ENCODE measurements at regions not wholly inside any gene's neighbourhood (a gene's known extent, or its start where the extent isn't known, plus 50 kb on each side); places are given as distances from the start of the nearest gene placed in this dataset.

DNA sequence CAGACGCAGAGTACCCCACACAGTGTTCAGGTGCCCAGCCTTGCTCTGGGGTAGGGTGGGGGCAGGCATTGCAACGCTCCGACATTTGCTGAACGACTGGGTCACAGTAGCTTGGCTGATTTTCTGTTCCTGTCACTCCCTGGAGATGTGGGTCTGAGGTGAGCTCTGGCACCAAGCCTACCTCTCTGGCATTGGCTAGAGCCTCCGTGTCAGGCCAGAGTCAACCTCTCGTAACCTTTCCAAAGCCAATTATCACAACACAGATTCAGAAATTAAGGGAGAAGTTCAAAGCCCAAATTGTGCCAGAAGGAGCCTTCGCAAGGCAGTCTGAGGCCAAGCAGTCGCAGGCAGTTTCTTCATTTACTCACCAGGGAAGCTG, 117.2 kb downstream of the IRS2 start:
- no peak for DNase-seq

DNA sequence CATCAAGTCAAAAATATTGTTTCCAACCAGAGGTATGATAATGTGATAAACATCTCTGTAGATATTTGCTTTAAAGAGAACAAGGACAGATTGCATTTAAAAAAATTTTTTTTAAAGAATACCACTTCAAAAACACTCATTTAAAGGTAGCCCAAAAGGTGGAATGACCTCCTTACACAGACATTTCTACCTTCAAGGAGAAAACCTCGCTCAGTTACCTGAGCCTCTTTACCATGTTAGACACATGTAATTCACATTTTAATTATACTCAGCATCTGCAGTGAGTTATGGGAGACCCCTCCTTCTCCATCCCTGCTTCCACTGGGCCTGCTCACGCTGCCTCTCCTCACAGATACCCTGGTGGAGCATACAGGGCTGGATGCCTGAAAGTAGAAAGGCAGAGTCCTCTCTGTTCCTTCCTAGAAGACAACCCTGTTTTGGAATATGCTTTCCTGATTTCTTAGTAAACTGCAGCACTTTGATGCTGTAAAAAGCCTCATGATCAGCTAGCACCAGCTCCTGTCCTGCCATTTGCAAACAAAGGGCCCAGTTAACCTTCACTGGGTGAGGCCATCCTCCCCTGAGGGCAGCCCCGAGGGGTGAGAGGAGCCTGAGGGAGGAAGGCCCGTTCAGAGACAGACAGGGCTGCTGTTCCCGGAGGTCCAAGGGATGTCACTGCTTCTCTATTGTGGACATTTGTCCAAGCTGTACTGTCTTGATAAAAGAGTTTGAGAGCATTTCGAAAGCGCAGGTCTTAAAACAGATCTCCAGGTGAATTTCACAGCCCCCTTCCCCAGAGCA, 117.8 kb downstream of the IRS2 start:
- no peak for DNase-seq

DNA sequence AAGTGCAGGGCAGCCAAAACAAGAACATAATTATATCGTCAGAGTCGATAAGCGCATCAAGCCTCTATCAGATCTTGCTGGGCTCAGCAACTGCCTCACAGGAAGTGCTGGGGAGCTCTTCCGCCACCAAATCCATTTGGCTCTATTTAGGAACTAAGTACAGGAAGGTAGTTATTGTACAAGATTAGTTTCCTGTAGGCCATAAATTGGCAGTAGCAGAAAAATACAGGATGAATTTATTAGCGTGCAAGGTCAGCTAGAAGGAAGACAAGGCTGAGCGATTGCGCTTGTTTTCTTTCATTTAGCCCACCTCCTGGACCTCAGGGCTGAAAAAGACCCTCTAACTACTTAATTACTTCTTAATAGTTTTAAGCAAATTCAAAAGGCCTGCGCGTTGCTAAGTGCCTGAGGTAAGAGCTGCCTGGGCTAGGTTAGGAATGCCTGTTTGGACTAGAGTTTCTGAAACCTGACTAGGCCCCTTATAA, 118.5 kb downstream of the IRS2 start:
- no peak for DNase-seq

DNA sequence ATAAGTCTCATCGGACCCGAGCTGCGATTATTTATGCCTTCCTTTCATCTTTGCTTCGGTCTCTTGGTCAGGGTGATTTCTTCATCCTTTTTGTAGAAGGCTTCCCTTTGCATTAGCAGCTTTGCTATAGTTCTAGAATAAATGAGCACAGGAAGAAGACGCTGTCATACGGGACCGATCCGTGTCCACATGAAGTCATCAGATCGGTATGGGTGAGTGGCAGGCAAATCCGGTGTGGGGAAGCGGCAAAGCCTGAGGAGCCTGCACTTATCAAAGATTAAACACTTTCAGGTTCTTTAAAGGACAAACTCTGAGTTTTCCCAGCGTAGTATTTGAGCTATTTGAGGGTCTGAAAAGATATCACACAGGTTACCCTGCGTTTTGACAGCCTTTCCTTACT, 119.3 kb downstream of the IRS2 start:
- no peak for DNase-seq

DNA sequence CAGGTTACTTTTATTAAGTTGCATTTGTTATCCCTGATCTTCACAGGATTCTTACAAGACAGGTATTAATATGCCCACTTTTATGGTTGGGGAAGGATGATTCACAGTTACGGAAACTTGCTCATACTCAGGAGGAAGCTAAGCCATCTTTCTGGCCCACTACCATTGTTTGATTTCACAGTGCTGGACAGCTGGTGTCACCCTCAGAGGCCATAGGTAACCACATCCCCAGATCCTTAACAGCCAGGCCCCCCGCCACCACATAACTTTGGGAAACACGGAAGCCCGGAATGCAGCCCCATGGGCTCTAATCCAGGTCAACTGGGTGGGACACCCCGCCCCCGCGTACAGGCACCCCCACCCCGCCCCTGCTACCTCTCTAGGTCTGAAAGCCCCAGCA, 119.7 kb downstream of the IRS2 start:
- DNase-seq, result no peak

DNA sequence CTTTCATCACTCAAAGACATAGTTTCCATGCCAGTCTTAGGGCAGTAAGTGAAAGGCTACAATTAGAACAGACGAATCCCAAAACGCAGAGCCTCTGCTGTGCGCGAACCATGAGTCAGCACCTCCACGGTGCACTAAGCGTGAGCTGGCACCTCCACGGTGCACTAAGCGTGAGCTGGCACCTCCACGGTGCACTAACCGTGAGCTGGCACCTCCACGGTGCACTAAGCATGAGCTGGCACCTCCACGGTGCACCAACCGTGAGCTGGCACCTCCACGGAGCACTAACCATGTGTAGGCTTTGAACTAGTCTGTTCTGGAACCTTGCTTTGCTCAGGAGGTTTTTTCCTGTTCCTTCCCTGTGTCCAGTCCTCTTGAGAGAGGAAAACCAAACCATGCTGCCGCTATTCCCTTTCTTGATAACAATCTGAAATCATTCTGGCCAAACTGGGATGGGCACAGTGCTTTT, 120.6 kb downstream of the IRS2 start:
- no peak for DNase-seq

DNA sequence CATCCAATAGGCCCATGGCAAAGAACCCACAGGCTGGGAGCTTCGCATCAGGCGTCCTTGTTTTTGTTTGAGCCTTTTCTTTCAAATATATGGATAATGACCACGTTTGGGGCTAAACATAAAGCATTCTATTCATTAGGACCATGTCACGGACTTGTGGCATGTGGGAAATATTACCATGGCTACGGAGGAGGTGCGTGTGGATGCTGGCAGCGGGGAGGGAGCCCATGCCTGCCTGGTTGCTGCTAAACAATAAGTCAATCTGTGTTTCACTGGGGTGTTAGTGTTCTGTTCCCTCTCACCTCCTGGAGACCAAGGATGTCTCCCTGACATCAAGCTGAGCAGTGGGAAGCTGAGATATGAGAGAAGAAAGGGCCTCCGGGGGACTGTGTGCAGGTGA, 121.1 kb downstream of the IRS2 start:
- no peak for DNase-seq

DNA sequence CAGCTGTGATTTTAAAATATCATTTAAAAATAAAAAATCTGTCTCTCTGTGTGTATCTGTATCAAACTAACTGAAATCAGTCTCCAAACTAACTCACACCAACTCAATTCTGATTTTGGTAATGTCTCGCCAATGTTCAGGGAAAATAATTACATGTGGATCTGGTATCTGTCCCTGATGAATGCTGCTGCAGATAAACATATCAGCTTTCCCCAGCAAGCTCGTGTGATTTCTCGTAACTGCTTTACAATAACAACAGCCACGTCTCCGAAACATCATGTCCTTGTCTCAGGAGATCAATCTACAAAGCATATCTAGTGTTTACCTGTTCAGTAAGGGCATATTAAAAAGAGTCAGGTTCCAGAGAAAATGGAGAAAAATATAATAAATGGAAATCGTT, 129.0 kb downstream of the IRS2 start:
- no peak for DNase-seq

DNA sequence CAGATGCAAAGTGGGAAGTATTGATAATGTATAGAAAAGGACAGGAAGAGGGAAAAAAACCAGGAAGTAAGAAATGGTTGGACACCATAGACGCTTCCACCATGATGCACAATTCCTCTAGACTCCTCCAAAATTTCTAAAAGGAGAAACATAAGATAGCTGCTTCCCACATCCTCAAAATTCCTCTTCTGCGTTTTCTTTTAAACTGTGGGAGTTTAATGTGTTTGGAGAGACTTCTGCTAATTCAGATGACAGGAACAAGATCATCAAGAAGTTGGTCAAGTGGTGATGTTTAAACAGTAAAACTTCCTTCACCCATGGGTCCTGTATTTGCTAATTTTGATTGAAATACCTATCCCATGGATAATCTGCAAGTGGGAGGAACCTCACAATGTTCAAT, 130.2 kb downstream of the IRS2 start:
- DNase-seq, result no peak

DNA sequence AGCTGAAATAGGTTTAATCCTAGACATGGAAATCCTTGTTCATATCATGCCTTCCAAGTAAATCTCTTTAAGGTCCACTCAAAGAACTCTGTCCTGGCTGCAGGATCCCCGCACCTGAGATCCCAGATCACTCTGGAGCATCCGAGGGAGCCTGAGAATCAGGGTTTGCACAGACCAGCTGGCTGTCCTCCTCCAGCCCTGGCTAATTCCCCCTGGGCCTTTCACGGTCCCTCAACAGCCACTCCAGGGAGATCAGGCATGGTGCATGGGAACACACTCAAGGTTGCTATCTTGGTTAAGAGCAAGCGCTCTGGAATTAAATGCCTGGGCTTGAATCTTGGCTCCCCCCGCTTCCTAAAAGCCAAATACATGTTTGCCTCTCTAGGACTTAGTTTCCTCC, 130.8 kb downstream of the IRS2 start:
- no peak for DNase-seq

DNA sequence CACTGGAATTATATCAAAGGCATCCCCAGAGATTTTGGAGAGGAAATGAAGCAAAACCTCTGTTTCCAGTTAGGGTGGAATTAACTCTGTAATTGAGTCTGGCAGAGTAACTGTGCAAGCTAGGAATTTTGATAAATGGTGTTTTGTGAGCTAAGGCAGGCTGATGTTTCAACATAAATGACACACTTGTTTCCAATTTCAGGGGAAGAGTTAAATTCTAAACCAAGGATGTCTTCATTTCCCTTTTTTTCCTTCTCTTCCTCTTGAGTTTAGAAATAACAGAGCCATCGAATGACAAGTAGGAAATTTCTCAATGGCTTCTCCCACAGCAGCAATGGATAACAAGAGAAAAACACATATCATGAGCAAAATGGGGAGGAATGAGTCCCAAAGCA, 131.2 kb downstream of the IRS2 start:
- no peak for DNase-seq

DNA sequence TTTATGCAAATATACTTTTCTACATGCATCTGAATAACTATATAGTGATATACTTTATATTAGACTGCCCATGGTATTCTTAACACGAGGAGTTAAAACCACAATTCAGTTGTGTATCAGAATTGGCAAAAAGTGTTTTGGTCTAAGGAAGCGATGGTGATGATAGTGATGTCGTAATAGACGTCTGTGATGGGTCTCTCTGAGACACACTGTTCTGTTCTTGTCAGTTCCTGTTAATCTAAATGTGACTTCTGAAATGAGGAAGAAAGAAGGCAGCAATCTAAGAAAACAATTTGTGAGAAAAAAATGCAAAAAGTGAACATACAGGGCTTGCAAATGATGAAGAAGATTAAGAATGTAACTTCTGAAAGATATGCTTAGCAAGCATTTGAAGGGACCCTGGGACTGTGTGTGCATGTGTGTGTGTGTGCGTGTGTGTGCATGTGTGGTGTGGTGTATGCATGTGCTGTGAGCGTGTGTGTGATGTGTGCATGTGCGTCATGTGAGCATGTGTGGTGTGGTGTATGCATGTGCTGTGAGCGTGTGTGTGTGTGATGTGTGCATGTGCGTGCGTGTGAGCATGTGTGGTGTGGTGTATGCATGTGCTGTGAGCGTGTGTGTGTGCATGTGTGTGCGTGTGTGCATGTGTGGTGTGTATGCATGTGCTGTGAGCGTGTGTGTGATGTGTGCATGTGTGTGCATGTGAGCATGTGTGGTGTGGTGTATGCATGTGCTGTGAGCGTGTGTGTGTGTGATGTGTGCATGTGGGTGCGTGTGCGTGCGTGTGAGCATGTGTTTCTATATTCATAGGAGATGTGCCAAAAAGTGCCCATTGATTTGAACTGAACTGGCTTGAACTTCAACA, 131.8 kb downstream of the IRS2 start:
- DNase-seq, result no peak

DNA sequence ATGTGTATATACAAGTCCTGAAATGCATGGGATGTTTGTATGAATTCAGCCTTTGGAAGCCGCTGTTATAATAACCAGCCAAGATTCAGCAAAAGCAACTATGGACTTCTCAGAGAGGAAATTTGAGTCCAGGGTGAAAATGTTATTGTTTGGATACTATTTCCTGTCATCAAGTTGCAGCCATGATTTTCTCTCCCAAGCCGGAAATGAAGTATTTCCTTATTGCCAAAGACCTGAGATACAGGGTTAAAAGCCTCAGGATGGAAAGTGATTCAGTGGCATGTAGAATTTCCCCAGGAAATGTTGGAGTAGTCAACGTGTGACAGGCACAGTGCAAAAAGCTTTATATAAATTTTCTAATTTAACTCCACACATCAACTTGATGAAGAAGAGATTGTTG, 133.9 kb downstream of the IRS2 start:
- no peak for DNase-seq

DNA sequence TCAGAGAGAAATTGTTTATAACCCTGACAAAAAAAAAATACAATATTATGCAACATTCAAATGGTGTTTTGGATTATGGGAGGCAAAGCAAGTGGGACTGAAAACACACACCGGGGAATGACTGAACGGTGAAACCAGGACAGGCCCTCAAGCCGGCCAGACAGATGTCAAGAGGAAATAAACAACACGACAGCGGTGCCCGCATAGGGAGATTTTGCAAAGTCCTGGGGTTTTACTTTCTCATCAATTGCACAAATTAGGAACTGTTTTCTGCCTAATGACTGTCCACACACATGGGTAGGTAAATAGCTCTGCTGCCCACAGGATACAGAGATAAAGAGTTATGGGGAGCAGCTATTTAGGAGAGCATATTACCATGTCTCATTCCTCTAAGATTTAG, 134.5 kb downstream of the IRS2 start:
- DNase-seq, result no peak

DNA sequence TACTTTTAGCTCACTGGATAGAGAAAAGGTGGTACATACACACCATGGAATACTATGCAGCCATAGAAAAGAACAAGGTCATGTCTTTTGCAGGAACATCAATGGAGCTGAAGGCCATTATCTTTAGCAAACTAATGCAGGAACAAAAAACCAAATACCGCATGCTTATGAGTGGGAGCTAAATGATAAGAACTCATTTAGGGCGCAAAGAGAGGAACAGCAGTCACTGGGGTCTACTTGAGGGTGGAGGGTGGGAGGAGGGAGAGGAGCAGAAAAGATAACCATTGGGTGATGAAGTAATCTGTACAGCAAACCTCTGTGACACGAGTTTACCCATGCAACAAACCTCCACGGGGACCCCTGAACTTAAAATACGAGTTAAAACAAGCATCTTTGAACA, 135.1 kb downstream of the IRS2 start:
- no peak for DNase-seq

DNA sequence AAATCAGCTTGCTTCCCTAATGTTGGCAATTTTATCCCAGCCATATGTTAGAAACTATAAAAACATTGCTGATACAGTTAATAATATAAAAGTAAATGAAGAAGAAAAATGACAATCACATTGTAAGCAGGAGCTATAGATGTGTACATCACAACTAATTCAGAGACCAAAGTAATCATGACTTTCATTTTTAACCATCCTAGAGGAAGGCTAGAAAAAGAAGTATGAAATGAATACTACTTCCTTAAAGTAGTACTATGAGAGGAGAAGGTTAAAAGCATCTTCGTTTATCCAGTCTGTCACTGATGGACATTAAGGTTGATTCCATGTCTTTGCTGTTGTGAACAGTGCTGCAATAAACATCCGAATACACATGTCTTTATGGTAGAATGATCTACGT, 135.5 kb downstream of the IRS2 start:
- DNase-seq, result no peak

DNA sequence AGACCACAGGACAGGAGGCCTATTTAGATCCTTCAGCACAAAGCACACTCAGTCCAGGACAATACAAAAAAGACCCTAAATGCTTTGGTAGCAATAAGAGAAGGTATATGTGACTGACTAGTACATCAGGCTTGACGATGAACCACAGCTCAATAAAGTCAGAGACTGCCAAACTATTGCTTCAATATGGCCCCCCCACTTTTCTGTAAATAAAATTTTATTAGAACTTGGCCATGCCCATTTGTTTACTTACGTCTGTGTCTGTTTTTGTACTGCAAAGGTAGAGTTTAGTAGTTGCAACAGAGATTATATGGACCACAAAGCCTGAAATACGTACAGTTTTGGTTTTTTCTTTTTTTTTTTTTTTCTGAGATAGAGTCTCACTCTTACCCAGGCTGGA, 136.7 kb downstream of the IRS2 start:
- DNase-seq, result no peak

DNA sequence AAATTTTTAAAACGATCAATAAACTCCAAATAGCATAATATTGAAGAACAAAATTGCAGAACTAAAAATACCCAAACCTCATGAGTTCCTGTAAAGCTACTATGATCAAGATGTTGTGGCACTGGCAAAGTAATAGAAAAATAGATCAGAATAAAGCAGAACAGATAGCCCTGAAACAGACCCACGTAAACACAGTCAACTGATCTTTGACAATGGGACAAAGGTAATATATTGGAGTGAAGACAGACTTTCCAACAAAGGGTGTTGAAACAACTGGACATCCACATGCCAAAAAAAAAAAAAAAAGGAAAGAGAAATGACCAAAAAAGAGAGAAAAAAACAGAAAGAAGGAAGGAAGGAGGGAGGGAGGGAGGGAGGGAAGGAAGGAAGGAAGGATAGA, 138.7 kb downstream of the IRS2 start:
- DNase-seq, result no peak

DNA sequence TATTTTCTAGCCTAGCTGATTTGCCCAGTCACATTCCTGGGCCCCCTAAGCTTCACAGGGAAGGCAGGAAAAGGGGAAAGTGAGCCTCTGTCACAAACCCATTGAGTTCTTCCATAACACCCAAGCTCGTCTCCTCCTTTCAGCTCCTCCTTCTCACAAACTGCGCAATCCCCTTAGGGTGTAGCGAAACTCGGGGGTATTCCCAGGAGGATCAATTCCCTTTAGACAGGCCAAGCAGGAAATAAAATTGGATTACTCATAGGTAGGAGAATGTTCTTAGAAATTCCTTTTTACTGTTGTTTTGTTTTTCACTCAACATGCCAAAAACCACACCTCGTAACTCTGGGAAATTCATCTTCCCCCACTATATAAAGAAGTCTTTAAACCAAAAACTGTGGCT, 139.3 kb downstream of the IRS2 start:
- DNase-seq, result no peak

DNA sequence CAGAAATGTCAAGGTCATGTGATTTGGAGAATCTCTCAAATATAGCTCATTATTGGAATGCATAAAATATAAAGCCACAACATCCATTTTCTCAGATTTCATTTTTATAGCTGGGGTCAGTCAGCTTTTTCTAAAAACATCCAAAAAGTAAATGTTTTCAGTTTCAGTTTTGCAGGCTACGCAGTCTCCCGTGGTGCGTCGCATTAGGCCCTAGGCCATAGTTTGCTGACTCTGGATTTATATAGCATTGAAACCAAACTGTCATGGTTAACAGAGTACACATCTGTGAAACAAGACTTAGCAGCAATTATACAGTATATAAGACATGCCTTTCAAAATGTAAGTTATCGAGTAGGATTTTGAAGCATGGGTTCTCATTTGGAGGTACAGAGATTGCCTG, 140.0 kb downstream of the IRS2 start:
- DNase-seq, result no peak

DNA sequence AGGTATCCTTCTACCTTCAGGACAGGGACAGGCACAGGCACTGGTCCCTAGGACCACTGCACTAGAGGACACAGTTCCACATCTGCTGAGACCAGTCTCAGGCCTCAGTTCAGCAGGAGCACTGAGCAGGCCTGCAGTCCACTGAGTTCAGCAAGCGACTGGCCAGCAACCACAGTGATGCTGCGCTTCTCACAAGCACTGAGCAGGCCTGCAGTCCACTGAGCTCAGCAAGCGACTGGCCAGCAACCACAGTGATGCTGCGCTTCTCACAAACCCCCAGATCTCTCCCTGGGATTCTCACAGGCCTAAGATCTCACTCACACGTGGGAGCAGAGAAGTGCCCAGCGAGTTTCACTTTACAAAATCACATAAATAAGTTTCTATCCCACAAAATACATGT, 140.6 kb downstream of the IRS2 start:
- DNase-seq, result no peak

DNA sequence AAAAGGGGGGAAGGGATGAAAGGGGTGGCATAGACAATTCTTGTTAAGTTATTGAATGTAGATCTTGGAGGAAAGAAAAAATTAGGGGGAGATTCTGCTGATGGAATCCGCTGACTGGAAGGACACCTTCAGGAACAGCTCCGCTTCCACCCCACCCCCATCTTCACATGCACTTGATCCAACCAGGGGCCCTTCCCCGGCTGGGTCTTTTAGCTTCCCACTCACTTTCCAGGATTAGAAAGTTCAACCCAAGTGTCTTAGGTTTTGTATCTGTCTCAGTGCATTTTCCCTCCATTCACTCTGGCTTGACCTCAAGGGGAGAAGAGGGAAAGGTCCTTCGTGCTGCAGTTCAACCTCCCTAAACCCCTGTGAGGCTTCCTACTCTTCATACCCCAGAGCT, 141.4 kb downstream of the IRS2 start:
- DNase-seq, result no peak

DNA sequence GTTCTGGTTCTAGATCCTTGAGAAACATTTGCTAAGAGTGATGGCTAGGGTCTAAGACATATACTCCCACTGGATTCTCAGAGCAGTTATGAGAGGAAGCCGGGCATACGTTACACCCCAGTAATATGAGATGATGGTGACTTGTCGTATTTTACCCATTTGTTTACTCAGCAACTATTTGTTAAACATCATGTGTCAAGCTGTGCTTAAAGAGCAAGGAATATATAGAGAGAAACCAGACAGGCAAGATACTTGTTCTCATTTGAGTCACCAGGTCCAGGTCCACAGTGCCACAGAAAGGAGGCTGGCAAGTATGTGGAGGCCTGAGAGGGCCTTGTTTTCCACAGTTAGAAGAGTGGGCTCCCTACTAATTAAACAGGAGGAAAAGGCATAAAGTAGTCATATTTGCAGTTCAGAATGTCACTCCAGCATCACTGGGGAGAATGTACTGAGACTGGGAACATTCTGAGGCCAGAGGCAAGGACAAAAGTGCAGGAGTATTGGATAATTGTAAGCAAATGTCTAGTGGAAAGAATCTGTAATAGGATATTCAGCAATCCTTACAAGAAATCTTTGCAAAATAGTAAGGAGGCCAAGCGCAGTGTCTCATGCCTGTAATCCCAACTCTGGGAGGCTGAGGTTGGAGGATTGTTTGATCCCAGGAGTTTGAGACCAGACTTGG, 142.2 kb downstream of the IRS2 start:
- DNase-seq, result no peak

DNA sequence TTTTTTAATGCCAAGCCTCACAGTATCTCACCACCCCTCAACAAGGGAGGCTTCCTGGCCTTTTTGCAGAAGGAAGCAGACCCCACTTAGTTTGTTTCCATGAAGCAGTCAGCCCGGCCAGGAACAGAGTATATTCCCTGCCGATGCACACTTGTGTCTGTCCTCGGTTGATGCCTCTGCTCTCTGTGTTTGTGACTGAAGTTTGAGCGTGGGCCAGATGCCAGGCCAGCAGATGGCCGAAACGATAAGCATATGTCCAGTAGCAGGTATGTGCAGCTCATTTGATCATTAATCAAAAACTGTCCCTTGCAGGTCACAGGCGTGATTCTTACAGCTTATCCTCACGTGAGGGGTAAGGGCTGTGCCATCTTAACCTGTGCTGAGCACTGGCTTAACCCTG, 144.0 kb downstream of the IRS2 start:
- DNase-seq, result no peak
